ENCODE measurements at regions not wholly inside any gene's neighbourhood (a gene's known extent, or its start where the extent isn't known, plus 50 kb on each side); places are given as distances from the start of the nearest gene placed in this dataset.

GRCh38 chr2:156042895-156043294 is 289.6 kb downstream of the NR4A2 start:
- no peaks in the 10 kb centered on the region for H3K9me3 ChIP-seq (ENCODE audit: control insufficient read depth, insufficient read depth, low read length)
- H3K4me2 ChIP-seq (ENCODE audit: low read length): no peak overlapping the region
- no peak overlapping the region for H3K4me3 ChIP-seq (ENCODE audit: low read length)
- no peaks in the 10 kb centered on the region for H3K9me2 ChIP-seq (replicated peaks; ENCODE audit: control insufficient read depth, low read length)
- H3K36me3 ChIP-seq (ENCODE audit: control insufficient read depth, low read length): no peaks in the 10 kb centered on the region
- TF ChIP-seq CTCF (IDR thresholded peaks at IDR 0.05; ENCODE audit: low read depth, low read length, poor library complexity, severe bottlenecking) (no peak), EZH2phosphoT487 (IDR thresholded peaks at IDR 0.05; ENCODE audit: borderline replicate concordance, low read length) (no peak)
- H3K4me1 ChIP-seq (ENCODE audit: control insufficient read depth, low read length): no peaks in the 10 kb centered on the region
- H3K27me3 ChIP-seq (ENCODE audit: control insufficient read depth, low read length): no peaks in the 10 kb centered on the region
- H4K20me1 ChIP-seq (ENCODE audit: control insufficient read depth, insufficient read depth, low read depth, low read length): no peaks in the 10 kb centered on the region
- H3K79me2 ChIP-seq (ENCODE audit: control insufficient read depth, low read length): no peaks in the 10 kb centered on the region
- no peaks in the 10 kb centered on the region for H3F3A ChIP-seq (ENCODE audit: control insufficient read depth, insufficient read depth)
- H3K27ac ChIP-seq (ENCODE audit: low read depth, low read length): no peak overlapping the region

- Histone ChIP-seq H3K4me3 (ENCODE audit: low read length) (no peak overlapping the region), H3K27ac (ENCODE audit: low read depth, low read length) (no peak overlapping the region), H3K36me3 (ENCODE audit: control insufficient read depth, low read length) (no peaks in the 10 kb centered on the region), H3K79me2 (ENCODE audit: control insufficient read depth, low read length) (no peaks in the 10 kb centered on the region), H4K20me1 (ENCODE audit: control insufficient read depth, insufficient read depth, low read depth, low read length) (no peaks in the 10 kb centered on the region), H3F3A (ENCODE audit: control insufficient read depth, insufficient read depth) (no peaks in the 10 kb centered on the region), H3K27me3 (ENCODE audit: control insufficient read depth, low read length) (no peaks in the 10 kb centered on the region), H3K4me1 (ENCODE audit: control insufficient read depth, low read length) (no peaks in the 10 kb centered on the region), H3K9me3 (ENCODE audit: control insufficient read depth, insufficient read depth, low read length) (no peaks in the 10 kb centered on the region), H3K4me2 (ENCODE audit: low read length) (no peak overlapping the region), H3K9me2 (replicated peaks; ENCODE audit: control insufficient read depth, low read length) (no peaks in the 10 kb centered on the region)
- no peak for TF ChIP-seq EZH2phosphoT487 (IDR thresholded peaks at IDR 0.05; ENCODE audit: borderline replicate concordance, low read length)
- no peak for TF ChIP-seq CTCF (IDR thresholded peaks at IDR 0.05; ENCODE audit: low read depth, low read length, poor library complexity, severe bottlenecking)
Measured at GRCh38 chr2:156038021-156038420, 294.5 kb downstream of the NR4A2 start.

- TF ChIP-seq CTCF (IDR thresholded peaks at IDR 0.05; ENCODE audit: low read depth, low read length, poor library complexity, severe bottlenecking) (no peak), EZH2phosphoT487 (IDR thresholded peaks at IDR 0.05; ENCODE audit: borderline replicate concordance, low read length) (no peak)
- Histone ChIP-seq H3K27ac (ENCODE audit: low read depth, low read length) (no peak overlapping the region), H3K27me3 (ENCODE audit: control insufficient read depth, low read length) (no peaks in the 10 kb centered on the region), H3F3A (ENCODE audit: control insufficient read depth, insufficient read depth) (no peaks in the 10 kb centered on the region), H3K36me3 (ENCODE audit: control insufficient read depth, low read length) (no peaks in the 10 kb centered on the region), H3K4me2 (ENCODE audit: low read length) (no peak overlapping the region), H3K4me1 (ENCODE audit: control insufficient read depth, low read length) (no peaks in the 10 kb centered on the region), H3K9me3 (ENCODE audit: control insufficient read depth, insufficient read depth, low read length) (no peaks in the 10 kb centered on the region), H3K4me3 (ENCODE audit: low read length) (no peak overlapping the region), H3K79me2 (ENCODE audit: control insufficient read depth, low read length) (no peaks in the 10 kb centered on the region), H3K9me2 (replicated peaks; ENCODE audit: control insufficient read depth, low read length) (no peaks in the 10 kb centered on the region), H4K20me1 (ENCODE audit: control insufficient read depth, insufficient read depth, low read depth, low read length) (no peaks in the 10 kb centered on the region)
Measured at GRCh38 chr2:156037482-156037881, 295.0 kb downstream of the NR4A2 start.

- Histone ChIP-seq H3K9me3 (ENCODE audit: control insufficient read depth, insufficient read depth, low read length) (no peaks in the 10 kb centered on the region), H3K79me2 (ENCODE audit: control insufficient read depth, low read length) (no peaks in the 10 kb centered on the region), H3K4me2 (ENCODE audit: low read length) (no peak overlapping the region), H3K27ac (ENCODE audit: low read depth, low read length) (no peak overlapping the region), H3F3A (ENCODE audit: control insufficient read depth, insufficient read depth) (no peaks in the 10 kb centered on the region), H3K9me2 (replicated peaks; ENCODE audit: control insufficient read depth, low read length) (no peaks in the 10 kb centered on the region), H3K4me3 (ENCODE audit: low read length) (no peak overlapping the region), H3K4me1 (ENCODE audit: control insufficient read depth, low read length) (no peaks in the 10 kb centered on the region), H3K27me3 (ENCODE audit: control insufficient read depth, low read length) (no peaks in the 10 kb centered on the region), H4K20me1 (ENCODE audit: control insufficient read depth, insufficient read depth, low read depth, low read length) (no peaks in the 10 kb centered on the region), H3K36me3 (ENCODE audit: control insufficient read depth, low read length) (no peaks in the 10 kb centered on the region)
- TF ChIP-seq EZH2phosphoT487 (IDR thresholded peaks at IDR 0.05; ENCODE audit: borderline replicate concordance, low read length) (no peak), CTCF (IDR thresholded peaks at IDR 0.05; ENCODE audit: low read depth, low read length, poor library complexity, severe bottlenecking) (no peak)
Measured at GRCh38 chr2:156031121-156031520, 301.4 kb downstream of the NR4A2 start.

Data from DOHH2 (cell line).